BE2C (cell line): ENCODE measurements at regions not wholly inside any gene's neighbourhood (a gene's known extent, or its start where the extent isn't known, plus 50 kb on each side); places are given as distances from the start of the nearest gene placed in this dataset.

Experiments
- DNase-seq: peaks from one replicate; pipeline ENCODE4 v3.0.0-alpha.2; 2020
- H3K27me3 ChIP-seq: fragments of 250-450 bp; sonication (Bioruptor Pico); 2 replicates; pipeline ENCODE4 v1.5.1; 2020; ENCODE audit warnings: mild to moderate bottlenecking
- H3K36me3 ChIP-seq: fragments of 250-450 bp; sonication (Bioruptor Pico); 2 replicates; pipeline ENCODE4 v1.5.1; 2020; ENCODE audit warnings: mild to moderate bottlenecking
- H3K4me1 ChIP-seq: fragments of 250-450 bp; sonication (Bioruptor Pico); 2 replicates; pipeline ENCODE4 v1.5.1; 2020
- H3K4me3 ChIP-seq: 2 replicates; pipeline ENCODE4 v1.5.1; 2011; ENCODE audit warnings: low read depth, low read length
- H3K9me3 ChIP-seq: fragments of 250-450 bp; sonication (Bioruptor Pico); 2 replicates; pipeline ENCODE4 v1.5.1; 2020
- CTCF ChIP-seq: IDR thresholded peaks from 2 replicates; pipeline ENCODE4 v1.5.1; 2012; ENCODE audit warnings: mild to moderate bottlenecking, low read depth, low read length

- H3K4me1 ChIP-seq: no peaks in the 10 kb centered on the region
- no peaks in the 10 kb centered on the region for H3K36me3 ChIP-seq
- no peaks in the 10 kb centered on the region for H3K27me3 ChIP-seq
- H3K4me3 ChIP-seq: no peak overlapping the region
- no peak for DNase-seq
- H3K9me3 ChIP-seq: no peaks in the 10 kb centered on the region
- no peak for TF ChIP-seq CTCF
These were observed 181.9 kb downstream of the SCP2D1 start for GRCh38 chr20:18995455-18995854.

GRCh38 chr20:18999086-18999485 lies 185.5 kb downstream of the SCP2D1 start:
- no peaks in the 10 kb centered on the region for H3K27me3 ChIP-seq
- TF ChIP-seq CTCF: no peak
- no peak for DNase-seq

GRCh38 chr20:19000078-19000477 lies 186.5 kb downstream of the SCP2D1 start:
- H3K36me3 ChIP-seq: no peaks in the 10 kb centered on the region
- no peak for TF ChIP-seq CTCF
- DNase-seq: no peak

More at GRCh38 chr20:18999086-18999485, 185.5 kb downstream of the SCP2D1 start:
- Histone ChIP-seq H3K4me3 (no peak overlapping the region), H3K4me1 (no peaks in the 10 kb centered on the region), H3K9me3 (no peaks in the 10 kb centered on the region), H3K36me3 (no peaks in the 10 kb centered on the region)

GRCh38 chr20:19001177-19001576 lies 187.6 kb downstream of the SCP2D1 start:
- DNase-seq: no peak
- no peaks in the 10 kb centered on the region for H3K27me3 ChIP-seq
- TF ChIP-seq CTCF: no peak
- H3K4me3 ChIP-seq: no peak overlapping the region
- no peaks in the 10 kb centered on the region for H3K36me3 ChIP-seq
- H3K9me3 ChIP-seq: no peaks in the 10 kb centered on the region
- H3K4me1 ChIP-seq: no peaks in the 10 kb centered on the region

More at GRCh38 chr20:19000078-19000477, 186.5 kb downstream of the SCP2D1 start:
- Histone ChIP-seq H3K27me3 (no peaks in the 10 kb centered on the region), H3K9me3 (no peaks in the 10 kb centered on the region), H3K4me1 (no peaks in the 10 kb centered on the region), H3K4me3 (no peak overlapping the region)

- TF ChIP-seq CTCF: no peak
- no peaks in the 10 kb centered on the region for H3K4me1 ChIP-seq
- no peaks in the 10 kb centered on the region for H3K9me3 ChIP-seq
- no peak for DNase-seq
- H3K36me3 ChIP-seq: no peaks in the 10 kb centered on the region
- H3K27me3 ChIP-seq: no peaks in the 10 kb centered on the region
- no peak overlapping the region for H3K4me3 ChIP-seq
These were observed 190.1 kb downstream of the SCP2D1 start for GRCh38 chr20:19003366-19004336.

- Histone ChIP-seq H3K9me3 (no peaks in the 10 kb centered on the region), H3K4me1 (no peaks in the 10 kb centered on the region), H3K27me3 (no peaks in the 10 kb centered on the region), H3K4me3 (no peak overlapping the region), H3K36me3 (no peaks in the 10 kb centered on the region)
- TF ChIP-seq CTCF: no peak
- DNase-seq: no peak
These were observed 191.4 kb downstream of the SCP2D1 start for GRCh38 chr20:19004975-19005374.
